IPS DF 6.9 (cell line): ENCODE measurements at regions not wholly inside any gene's neighbourhood (a gene's known extent, or its start where the extent isn't known, plus 50 kb on each side); places are given as distances from the start of the nearest gene placed in this dataset.

Source experiments
- DNase-seq: peaks from one replicate; pipeline ENCODE4 v3.0.0-alpha.2; 2013; ENCODE audit warnings: low read depth, low spot score
- H3K27ac ChIP-seq: one replicate; pipeline ENCODE4 v1.5.1; 2013; ENCODE audit warnings: low read length, control low read depth
- H3K27me3 ChIP-seq: 2 replicates; pipeline ENCODE4 v1.6.1; 2013; ENCODE audit warnings: mild to moderate bottlenecking, low read length; ENCODE audit not compliant: control insufficient read depth, insufficient read depth
- H3K36me3 ChIP-seq: 2 replicates; pipeline ENCODE4 v1.6.1; 2013; ENCODE audit warnings: low read length; ENCODE audit not compliant: control insufficient read depth, insufficient read depth
- H3K4me1 ChIP-seq: 2 replicates; pipeline ENCODE4 v1.6.1; 2013; ENCODE audit warnings: low read length; ENCODE audit not compliant: control insufficient read depth, insufficient read depth
- H3K4me3 ChIP-seq: 2 replicates; pipeline ENCODE4 v1.5.1; 2013; ENCODE audit warnings: mild to moderate bottlenecking, low read length
- H3K9me3 ChIP-seq: 2 replicates; pipeline ENCODE4 v1.6.1; 2013; ENCODE audit warnings: low read length, inconsistent platforms; ENCODE audit not compliant: control insufficient read depth, insufficient read depth
- WGBS: extraction: QIAGEN DNeasy Blood & Tissue Kit; methylation state at CpG from one replicate; pipeline ENCODE4 v1.1.7; 2013; ENCODE audit warnings: mixed read lengths, missing lambda C conversion rate; ENCODE audit not compliant: insufficient read length, insufficient coverage; 5-methylcytosine and 5-hydroxymethylcytosine counted together

DNA sequence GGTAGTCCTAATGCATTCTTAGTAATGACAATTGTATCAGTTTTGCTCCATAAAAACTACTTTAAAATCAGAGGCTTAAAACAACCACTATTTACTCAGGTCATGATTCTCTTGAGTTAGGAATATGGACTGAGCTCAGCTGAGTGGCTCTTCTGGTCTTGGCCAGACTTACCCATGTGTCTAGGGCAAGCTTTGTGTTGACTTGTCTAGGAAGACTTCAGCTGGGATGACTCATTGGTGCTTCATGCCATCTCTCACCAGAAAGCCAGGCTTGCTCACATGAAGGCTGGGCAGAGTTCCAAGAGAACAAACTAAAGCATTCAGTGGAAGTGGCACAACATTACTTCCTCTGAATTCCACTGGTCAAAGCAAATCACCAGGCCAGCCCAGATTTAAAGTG lies 155.3 kb downstream of the DHX35 start:
- Histone ChIP-seq H3K36me3 (no peaks in the 10 kb centered on the region), H3K4me1 (peaks cover 3% of the 10 kb centered on the region; the same call in 1 of the 2 replicates), H3K9me3 (no peaks in the 10 kb centered on the region), H3K27me3 (no peaks in the 10 kb centered on the region), H3K27ac (no peak overlapping the region), H3K4me3 (no peak overlapping the region)
- no peak for DNase-seq

DNA sequence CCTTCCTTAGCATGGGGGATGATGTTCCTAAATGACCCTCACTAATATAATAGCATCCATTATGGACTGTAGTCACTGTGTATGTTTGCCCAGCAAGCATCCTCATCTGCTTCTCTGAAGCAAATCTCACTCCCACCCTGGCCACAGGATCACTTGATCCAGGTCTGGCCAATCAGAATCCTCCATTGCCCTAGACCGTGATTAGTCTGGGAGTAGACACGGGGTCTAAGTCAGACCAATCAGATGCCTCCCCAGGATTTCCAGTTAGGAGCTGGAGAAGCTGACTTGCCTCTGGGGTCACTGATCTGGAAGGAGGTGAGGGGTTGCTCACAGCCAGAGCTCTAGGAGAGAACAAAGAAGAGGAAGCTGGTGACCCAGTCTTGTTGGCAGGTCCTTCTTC lies 153.9 kb downstream of the DHX35 start:
- H3K27ac ChIP-seq, result no peak overlapping the region
- no peaks in the 10 kb centered on the region for H3K9me3 ChIP-seq
- no CpG with 5 or more reads among the region's 2 CpGs for WGBS
- no peaks in the 10 kb centered on the region; the same call in 1 of the 2 replicates for H3K4me1 ChIP-seq
- DNase-seq, result no peak
- no peak overlapping the region for H3K4me3 ChIP-seq
- H3K36me3 ChIP-seq, result no peaks in the 10 kb centered on the region
- H3K27me3 ChIP-seq, result no peaks in the 10 kb centered on the region

DNA sequence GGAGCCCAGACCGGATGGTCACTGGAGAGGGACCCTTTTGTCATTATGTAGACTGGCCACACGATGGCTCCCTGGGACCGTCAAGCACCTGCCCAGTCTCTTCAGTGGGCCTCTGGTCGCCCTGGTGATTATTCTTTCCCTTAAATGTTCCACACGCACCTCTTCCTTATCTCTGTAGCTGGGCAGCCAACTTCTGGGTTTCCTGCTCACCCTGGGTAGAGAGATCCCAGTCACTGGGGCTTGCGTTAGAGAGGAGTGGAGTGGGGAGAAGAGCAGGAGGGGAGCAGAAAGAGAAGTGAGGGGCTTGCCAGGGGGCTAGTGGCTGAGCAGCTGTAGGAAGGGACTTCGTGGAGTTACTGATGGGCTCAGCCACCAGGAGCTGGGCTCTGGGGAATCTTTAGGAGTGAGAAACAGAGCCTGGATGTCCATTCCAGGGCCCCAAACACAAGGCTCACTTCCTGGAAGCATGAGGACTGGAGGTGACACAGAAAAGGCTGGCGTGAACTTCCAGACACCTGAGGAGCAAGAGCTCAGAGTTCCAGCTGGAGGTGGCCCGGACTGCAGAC lies 150.1 kb downstream of the DHX35 start:
- Histone ChIP-seq H3K27ac (no peak overlapping the region), H3K36me3 (no peaks in the 10 kb centered on the region), H3K4me3 (no peak overlapping the region), H3K4me1 (peaks cover 6% of the 10 kb centered on the region), H3K9me3 (no peaks in the 10 kb centered on the region), H3K27me3 (no peaks in the 10 kb centered on the region)
- no CpG with 5 or more reads among the region's 9 CpGs for WGBS
- DNase-seq, result peak; percentile 43

DNA sequence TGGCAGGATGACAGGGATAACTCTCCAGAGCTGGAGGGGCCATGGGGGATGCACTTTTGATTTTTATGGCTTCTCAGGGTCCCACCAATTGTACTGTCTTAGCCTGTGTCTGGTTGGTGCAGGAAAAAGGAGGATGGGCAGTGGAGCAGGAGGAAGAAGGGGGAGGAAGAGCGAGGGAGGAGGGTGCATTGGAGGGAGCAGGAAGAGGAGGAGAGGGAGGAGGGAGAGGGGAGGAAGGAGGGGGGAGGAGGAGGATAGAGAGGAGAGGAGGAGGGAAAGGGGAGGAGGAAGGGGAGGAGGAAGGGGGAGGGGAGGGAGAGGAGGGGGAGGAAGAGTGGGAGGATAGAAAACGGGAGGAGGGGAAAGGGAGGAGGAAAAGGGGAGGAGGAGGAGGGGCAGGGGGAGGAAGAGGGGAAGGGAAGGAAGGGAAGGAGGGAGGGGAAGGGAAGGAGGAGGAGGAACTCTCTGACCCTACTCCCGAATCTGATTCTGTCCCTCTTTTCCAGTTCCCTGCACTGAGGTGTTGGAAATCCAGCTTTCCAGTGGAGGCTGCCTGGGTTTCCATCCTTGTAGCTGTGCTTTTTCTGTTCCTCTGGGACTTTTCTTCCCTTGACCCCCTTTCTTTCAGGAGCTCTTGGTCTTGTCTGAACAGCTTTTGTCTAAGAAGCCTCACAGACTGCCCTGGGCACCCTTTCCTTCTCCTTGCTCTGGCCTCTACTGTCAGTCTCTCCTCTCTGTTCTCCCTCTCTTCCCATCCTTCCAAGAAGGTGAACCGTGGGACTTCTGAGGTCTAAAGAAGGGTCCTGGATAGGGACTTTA lies 149.4 kb downstream of the DHX35 start:
- Histone ChIP-seq H3K4me1 (peaks cover 6% of the 10 kb centered on the region), H3K27ac (no peak overlapping the region), H3K9me3 (no peaks in the 10 kb centered on the region), H3K27me3 (no peaks in the 10 kb centered on the region), H3K36me3 (no peaks in the 10 kb centered on the region), H3K4me3 (no peak overlapping the region)
- DNase-seq, result no peak
- WGBS, result no CpG with 5 or more reads among the region's 4 CpGs

DNA sequence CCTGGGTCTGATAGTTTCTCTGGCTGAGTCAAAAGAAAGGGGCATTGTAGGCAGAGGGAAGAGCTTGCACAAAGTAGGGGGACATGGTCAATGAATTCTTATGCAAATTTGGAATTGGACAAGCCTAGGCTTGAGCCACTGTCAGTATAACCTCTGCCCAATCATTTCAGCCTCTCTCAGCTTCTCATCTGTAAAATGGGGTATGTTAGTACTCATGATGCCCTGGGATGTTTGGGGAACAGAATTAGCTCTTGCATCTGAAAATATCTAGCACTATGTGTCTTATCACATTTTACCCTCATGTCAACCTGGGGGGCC lies 148.6 kb downstream of the DHX35 start:
- Histone ChIP-seq H3K4me3 (no peak overlapping the region), H3K9me3 (no peaks in the 10 kb centered on the region), H3K4me1 (peaks cover 6% of the 10 kb centered on the region), H3K27me3 (no peaks in the 10 kb centered on the region), H3K27ac (no peak overlapping the region), H3K36me3 (no peaks in the 10 kb centered on the region)
- no peak for DNase-seq

DNA sequence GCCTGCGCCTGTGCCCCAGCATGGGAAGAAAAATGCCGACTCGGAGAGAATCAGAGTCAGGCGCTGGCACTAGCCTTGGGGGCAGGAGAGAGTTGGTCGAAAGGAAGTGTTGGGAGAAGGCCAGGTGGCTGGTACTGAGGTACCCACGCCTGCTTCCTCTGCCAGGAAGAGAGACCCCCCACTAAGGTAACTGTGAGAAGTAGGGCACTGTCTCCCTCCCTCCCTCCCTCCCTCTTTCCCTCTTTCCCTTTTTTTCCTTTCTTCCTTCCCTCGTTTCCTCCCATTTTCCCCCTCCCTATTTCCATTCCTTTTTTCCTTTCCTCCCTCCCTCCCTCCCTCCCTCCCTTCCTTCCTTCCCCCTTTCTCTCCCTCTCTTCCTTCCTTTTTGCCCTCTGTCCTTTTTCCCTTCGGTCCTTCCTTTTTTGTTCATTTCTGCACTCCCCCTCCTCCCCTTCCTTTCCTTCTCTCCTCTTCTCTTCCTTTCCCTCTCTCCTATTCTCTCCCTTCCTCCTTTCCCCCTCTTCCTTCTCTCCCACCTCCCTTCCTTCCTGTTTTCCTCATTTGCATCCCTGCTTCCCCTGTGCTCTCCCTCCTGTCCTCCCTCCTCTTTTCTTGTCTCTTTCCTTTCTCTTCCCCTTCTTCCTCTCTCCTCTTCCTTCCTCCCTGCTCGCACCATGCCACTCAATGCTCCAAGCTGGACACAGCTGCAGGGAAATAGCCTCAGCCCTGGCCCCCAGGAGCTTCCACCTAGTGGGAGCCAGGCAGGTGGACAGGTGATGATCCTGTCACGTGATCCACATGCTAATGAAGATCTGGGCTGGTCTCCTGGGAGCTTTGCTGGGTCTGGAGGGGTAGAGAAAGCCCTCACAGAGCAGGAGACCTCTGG lies 148.0 kb downstream of the DHX35 start:
- WGBS, result 96% methylated on average over 1 of the region's 10 CpGs

DNA sequence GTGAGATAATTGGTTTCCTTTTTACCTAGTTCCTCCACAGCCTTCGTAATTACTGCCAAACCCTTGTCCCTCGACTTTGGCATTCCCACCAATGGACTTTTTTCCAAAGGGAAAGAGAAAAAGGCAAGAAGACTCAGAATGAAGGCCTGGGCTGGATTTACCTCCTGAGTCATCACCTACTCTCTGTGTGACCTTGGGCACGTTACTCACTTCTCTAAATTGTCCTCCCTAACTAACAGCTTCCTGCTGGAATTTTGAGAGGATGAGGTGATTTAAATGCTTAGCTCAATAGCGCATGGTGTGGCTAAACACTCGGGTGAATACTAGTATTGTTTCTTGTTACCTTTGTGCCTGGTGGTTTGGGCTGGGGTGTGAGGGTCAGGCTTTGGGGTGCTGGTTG lies 146.6 kb downstream of the DHX35 start:
- H3K4me1 ChIP-seq, result peaks cover 6% of the 10 kb centered on the region
- H3K27me3 ChIP-seq, result no peaks in the 10 kb centered on the region
- no peaks in the 10 kb centered on the region for H3K9me3 ChIP-seq
- H3K4me3 ChIP-seq, result no peak overlapping the region
- no peak for DNase-seq
- H3K36me3 ChIP-seq, result no peaks in the 10 kb centered on the region
- WGBS, result no CpG with 5 or more reads among the region's 5 CpGs
- no peak overlapping the region for H3K27ac ChIP-seq

More for the DNA sequence above, 148.0 kb downstream of the DHX35 start:
- DNase-seq, result no peak
- H3K27me3 ChIP-seq, result no peaks in the 10 kb centered on the region
- no peaks in the 10 kb centered on the region for H3K9me3 ChIP-seq
- H3K36me3 ChIP-seq, result no peaks in the 10 kb centered on the region
- H3K27ac ChIP-seq, result no peak overlapping the region
- H3K4me1 ChIP-seq, result peaks cover 6% of the 10 kb centered on the region
- H3K4me3 ChIP-seq, result no peak overlapping the region

DNA sequence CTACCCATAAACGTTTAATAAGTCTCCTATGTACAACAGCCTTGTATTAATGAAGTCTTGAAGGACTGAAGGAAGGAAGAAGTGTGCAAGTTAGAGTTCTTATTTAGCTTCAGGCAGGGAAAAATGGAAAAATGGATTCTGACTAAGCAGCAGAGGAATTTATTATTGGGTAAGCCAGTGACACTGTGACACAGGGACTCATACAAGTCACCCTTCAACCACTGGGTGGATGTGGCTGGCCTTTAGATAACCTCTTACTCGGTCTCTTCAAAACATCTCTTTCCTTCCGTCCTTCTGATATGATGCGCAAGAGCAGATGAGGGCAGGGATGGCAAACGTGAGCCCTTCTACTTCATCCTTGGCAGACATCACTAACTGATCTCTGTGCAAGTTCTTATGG lies 145.6 kb downstream of the DHX35 start:
- H3K36me3 ChIP-seq, result no peaks in the 10 kb centered on the region
- DNase-seq, result no peak
- no peaks in the 10 kb centered on the region for H3K9me3 ChIP-seq
- no CpG with 5 or more reads among the region's 5 CpGs for WGBS
- no peak overlapping the region for H3K4me3 ChIP-seq
- H3K27ac ChIP-seq, result no peak overlapping the region
- H3K4me1 ChIP-seq, result peaks cover 6% of the 10 kb centered on the region
- no peaks in the 10 kb centered on the region for H3K27me3 ChIP-seq

DNA sequence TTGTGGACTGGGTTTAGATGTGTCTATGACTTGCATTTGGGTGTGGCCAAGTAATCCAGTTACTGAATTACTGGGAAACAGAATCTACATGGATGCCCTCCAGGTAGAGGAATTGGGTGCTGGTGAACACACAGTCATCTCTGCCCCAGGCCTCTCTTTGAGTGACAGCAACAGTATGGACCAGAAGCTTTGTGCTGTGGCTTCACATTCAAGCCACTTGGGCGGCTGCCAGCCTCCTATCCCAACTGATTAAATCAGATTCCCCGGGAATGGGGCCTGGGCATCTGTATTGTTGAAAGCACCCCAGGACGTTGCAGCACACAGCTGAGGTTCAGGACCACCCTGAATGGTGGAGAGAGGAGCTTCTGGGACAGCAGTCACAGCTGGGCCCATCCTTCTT lies 144.6 kb downstream of the DHX35 start:
- Histone ChIP-seq H3K27ac (no peak overlapping the region), H3K27me3 (no peaks in the 10 kb centered on the region), H3K9me3 (no peaks in the 10 kb centered on the region), H3K4me1 (peaks cover 6% of the 10 kb centered on the region), H3K36me3 (no peaks in the 10 kb centered on the region), H3K4me3 (no peak overlapping the region)
- no peak for DNase-seq
- no CpG with 5 or more reads among the region's 3 CpGs for WGBS

DNA sequence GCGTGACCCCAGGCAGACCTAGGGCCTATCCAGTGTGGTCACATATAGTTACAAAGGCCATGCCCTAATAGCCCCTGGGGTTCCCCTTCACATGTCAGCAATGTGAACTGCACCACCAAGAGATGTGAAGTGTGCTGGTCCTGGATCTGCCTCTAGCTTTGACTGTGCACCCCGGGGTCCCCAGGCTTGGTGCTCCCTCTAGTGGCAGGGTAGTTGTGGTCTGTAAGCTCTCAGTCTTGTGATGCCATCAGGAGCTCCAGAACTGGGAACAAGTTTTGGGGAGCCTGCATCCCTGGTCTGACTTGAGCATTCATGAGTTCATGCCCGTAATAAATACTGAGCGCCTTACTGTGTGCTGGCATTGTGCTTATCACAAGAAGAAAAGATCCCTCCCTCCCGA lies 143.4 kb downstream of the DHX35 start:
- Histone ChIP-seq H3K4me3 (no peak overlapping the region), H3K9me3 (no peaks in the 10 kb centered on the region), H3K27me3 (no peaks in the 10 kb centered on the region), H3K4me1 (peaks cover 4% of the 10 kb centered on the region), H3K36me3 (no peaks in the 10 kb centered on the region), H3K27ac (no peak overlapping the region)
- no CpG with 5 or more reads among the region's 5 CpGs for WGBS
- no peak for DNase-seq
